HEK293T (cell line): ENCODE measurements at regions not wholly inside any gene's neighbourhood (a gene's known extent, or its start where the extent isn't known, plus 50 kb on each side); places are given as distances from the start of the nearest gene placed in this dataset.
"Not testable (repeated sequence)": the region's sequence is repeated elsewhere in the genome, so short reads cannot be mapped to it uniquely, and the experiment has no call there.

Experiments
- BHLHE40 ChIP-seq: fragments of 450-650 bp; IDR thresholded peaks from 2 replicates; pipeline ENCODE4 v1.6.1; 2016; ENCODE audit warnings: mild to moderate bottlenecking, moderate library complexity, borderline replicate concordance
- FOXA1 ChIP-seq: fragments of 450-650 bp; IDR thresholded peaks from 2 replicates; pipeline ENCODE4 v1.6.1; 2016; ENCODE audit warnings: mild to moderate bottlenecking
- HDGF ChIP-seq: fragments of 450-650 bp; IDR thresholded peaks from 2 replicates; pipeline ENCODE4 v1.6.1; 2017; ENCODE audit warnings: antibody characterized with exemption, borderline replicate concordance
- PKNOX1 ChIP-seq: fragments of 450-650 bp; IDR thresholded peaks from 2 replicates; pipeline ENCODE4 v1.6.1; 2016
- SP1 ChIP-seq: fragments of 450-650 bp; IDR thresholded peaks from 2 replicates; pipeline ENCODE4 v1.6.1; 2017
- SUZ12 ChIP-seq: fragments of 450-650 bp; IDR thresholded peaks from 2 replicates; pipeline ENCODE4 v1.6.1; 2016; ENCODE audit warnings: mild to moderate bottlenecking
- TARDBP ChIP-seq: fragments of 450-650 bp; IDR thresholded peaks from 2 replicates; pipeline ENCODE4 v1.6.1; 2016

- not testable (repeated sequence) for TF ChIP-seq HDGF, TARDBP, BHLHE40, SP1, SUZ12, FOXA1, PKNOX1
Observed at GRCh38 chr9:89689321-89689720, 84.5 kb downstream of the GADD45G start.
